Lower lobe of right lung (tissue), 2 donors: ENCODE measurements at regions not wholly inside any gene's neighbourhood (a gene's known extent, or its start where the extent isn't known, plus 50 kb on each side); places are given as distances from the start of the nearest gene placed in this dataset.
A peak's percentile ranks its signal among the peaks of the same experiment; 100 is the strongest.

ENCODE experiments used
- ATAC-seq, 2 donors: fragments of 200-7000 bp; cut with Tn5 transposase; one replicate each; pipeline ENCODE4 v1.9.1; 2020 to 2022; ENCODE audit warnings: mild to moderate bottlenecking in 2 of 2, moderate library complexity in 2 of 2
- DNase-seq: peaks from one replicate; pipeline ENCODE4 v3.0.0-alpha.2; 2020
- H3K27ac ChIP-seq: fragments of 200-600 bp; one replicate; pipeline ENCODE4 v1.8.0; 2022
- H3K27me3 ChIP-seq: fragments of 200-600 bp; one replicate; pipeline ENCODE4 v1.8.0; 2022; ENCODE audit warnings: low read depth
- H3K36me3 ChIP-seq: fragments of 200-600 bp; one replicate; pipeline ENCODE4 v1.8.0; 2022; ENCODE audit warnings: mild to moderate bottlenecking
- H3K4me1 ChIP-seq: fragments of 200-600 bp; one replicate; pipeline ENCODE4 v1.8.0; 2022
- H3K4me3 ChIP-seq: fragments of 200-600 bp; one replicate; pipeline ENCODE4 v1.8.0; 2022; ENCODE audit warnings: mild to moderate bottlenecking
- H3K9me3 ChIP-seq: fragments of 200-600 bp; one replicate; pipeline ENCODE4 v1.8.0; 2022
- intact Hi-C: fragments of 100-400 bp; cut with DNase I; formaldehyde crosslinking; loops from one replicate; pipeline ENCODE4 v1.11.0; 2022
- TF ChIP-seq, protein P1 (sequence below): fragments of 200-600 bp; IDR thresholded peaks from one replicate; pipeline ENCODE4 v1.8.0; 2022; ENCODE audit warnings: antibody characterized with exemption, mild to moderate bottlenecking
- donor health status: DM: no; HTN: yes; CAD: no; lungs with severe emphysema.

DNA sequence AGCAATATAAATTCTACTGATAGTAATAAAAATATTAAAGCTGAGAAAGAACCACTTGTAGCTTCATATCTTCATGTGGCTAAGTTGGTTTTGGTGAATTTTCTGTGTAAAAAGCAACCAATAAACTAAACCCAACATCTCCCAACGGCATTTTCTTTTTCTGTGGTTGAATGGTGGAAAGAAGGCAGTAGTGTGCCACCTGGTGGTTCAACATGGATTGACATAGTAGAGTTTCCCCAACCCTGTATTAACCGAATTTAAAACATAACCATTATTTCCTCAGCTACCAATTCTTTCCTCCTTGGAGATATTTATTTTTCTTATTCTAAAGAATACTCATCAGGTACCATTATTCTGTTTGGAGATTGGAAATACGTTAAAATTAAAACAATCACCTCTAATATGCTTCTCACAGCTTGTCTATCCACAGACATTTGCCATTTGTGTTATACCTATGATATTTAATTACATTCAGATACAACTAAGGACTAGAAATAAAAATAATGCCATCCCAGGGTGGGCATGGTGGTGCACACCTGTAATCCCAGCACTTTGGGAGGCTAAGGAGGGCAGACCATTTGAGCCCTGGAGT is 117.1 kb upstream of the EEF1E1 start:
- ATAC-seq = peak; percentile 64 to 85
- no peak overlapping the region for H3K4me3 ChIP-seq
- intact Hi-C loops = no loop called here

DNA sequence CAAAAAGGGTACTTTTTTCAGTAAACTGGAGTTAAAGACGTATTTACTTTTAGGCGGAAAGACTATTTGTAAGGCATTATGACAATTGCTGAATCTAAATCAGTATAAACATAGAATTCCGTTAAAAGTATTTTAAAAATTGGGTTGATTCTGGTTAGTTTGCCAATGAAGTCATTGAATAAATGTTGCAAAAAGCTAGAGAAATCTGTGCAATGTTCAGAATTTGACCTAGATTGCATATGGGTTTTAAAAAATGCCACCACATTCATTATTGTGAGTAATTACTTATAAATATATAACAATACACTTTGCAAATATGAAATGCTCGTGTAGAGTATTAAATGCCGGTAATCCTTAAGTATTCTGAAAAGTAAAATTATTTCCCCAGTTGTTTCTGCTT is 116.5 kb upstream of the EEF1E1 start:
- no peak overlapping the region for H3K27ac ChIP-seq
- no peak for DNase-seq
- no peaks in the 10 kb centered on the region for H3K36me3 ChIP-seq
- intact Hi-C loops = no loop called here
- no peak for ATAC-seq
- H3K4me1 ChIP-seq = no peaks in the 10 kb centered on the region
- no peak overlapping the region for H3K4me3 ChIP-seq
- TF ChIP-seq, protein P1, sequence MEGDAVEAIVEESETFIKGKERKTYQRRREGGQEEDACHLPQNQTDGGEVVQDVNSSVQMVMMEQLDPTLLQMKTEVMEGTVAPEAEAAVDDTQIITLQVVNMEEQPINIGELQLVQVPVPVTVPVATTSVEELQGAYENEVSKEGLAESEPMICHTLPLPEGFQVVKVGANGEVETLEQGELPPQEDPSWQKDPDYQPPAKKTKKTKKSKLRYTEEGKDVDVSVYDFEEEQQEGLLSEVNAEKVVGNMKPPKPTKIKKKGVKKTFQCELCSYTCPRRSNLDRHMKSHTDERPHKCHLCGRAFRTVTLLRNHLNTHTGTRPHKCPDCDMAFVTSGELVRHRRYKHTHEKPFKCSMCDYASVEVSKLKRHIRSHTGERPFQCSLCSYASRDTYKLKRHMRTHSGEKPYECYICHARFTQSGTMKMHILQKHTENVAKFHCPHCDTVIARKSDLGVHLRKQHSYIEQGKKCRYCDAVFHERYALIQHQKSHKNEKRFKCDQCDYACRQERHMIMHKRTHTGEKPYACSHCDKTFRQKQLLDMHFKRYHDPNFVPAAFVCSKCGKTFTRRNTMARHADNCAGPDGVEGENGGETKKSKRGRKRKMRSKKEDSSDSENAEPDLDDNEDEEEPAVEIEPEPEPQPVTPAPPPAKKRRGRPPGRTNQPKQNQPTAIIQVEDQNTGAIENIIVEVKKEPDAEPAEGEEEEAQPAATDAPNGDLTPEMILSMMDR = no peak
- no peaks in the 10 kb centered on the region for H3K27me3 ChIP-seq
- H3K9me3 ChIP-seq = no peaks in the 10 kb centered on the region

More for the DNA sequence above, 117.1 kb upstream of the EEF1E1 start:
- Histone ChIP-seq H3K4me1 (no peaks in the 10 kb centered on the region), H3K9me3 (no peaks in the 10 kb centered on the region), H3K27ac (no peak overlapping the region), H3K36me3 (no peaks in the 10 kb centered on the region), H3K27me3 (no peaks in the 10 kb centered on the region)
- TF ChIP-seq, protein P1 = peak; percentile 80
- no peak for DNase-seq

DNA sequence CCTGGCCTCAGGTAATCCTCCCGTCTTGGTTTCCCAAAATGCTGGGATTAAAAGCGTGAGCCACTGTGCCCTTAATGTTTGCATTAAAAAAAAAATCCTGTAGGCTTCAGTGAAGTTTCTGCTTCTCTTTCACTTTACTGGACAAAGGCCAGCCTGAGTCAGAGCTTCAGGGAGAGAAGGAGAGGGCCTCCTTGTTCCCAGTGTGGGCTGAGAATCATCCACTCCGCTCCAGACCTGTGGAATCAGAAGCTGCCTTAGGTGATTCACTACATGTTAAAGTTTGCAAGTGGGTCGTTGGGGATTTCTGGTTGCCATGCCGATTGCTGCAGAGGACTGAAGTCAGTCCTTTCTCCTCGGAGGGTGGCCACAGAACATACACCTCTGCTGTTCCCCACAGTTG is 113.3 kb upstream of the EEF1E1 start:
- intact Hi-C loops = no loop called here
- Histone ChIP-seq H3K4me3 (no peak overlapping the region), H3K9me3 (no peaks in the 10 kb centered on the region), H3K4me1 (no peaks in the 10 kb centered on the region), H3K27me3 (no peaks in the 10 kb centered on the region), H3K36me3 (no peaks in the 10 kb centered on the region), H3K27ac (no peak overlapping the region)
- TF ChIP-seq, protein P1 = no peak
- no peak for DNase-seq
- ATAC-seq = peak in 1 of 2 donors; percentile 31

DNA sequence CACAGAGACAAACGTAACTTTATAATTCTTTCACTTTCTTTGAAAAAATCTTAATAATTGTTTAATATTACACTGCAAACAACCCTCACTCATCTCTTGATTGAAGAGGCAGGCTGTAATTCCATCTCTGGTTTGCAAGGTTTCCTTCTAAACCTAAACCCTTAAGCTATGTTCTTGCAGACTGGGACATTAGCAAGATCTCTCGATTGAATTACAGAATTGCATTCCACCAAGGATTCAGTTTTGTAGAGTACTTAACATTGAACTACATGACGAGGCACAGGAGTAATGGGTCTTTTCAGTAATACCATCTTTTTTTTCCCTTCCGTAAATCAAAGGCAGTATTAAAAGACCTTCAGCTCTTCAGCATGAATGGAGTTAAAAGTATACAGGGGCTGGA is 111.6 kb upstream of the EEF1E1 start:
- intact Hi-C loops = no loop called here
- ATAC-seq = no peak
- no peak for DNase-seq
- TF ChIP-seq, protein P1 = no peak
- no peaks in the 10 kb centered on the region for H3K9me3 ChIP-seq
- no peaks in the 10 kb centered on the region for H3K4me1 ChIP-seq
- H3K36me3 ChIP-seq = no peaks in the 10 kb centered on the region
- no peak overlapping the region for H3K27ac ChIP-seq
- H3K4me3 ChIP-seq = no peak overlapping the region
- H3K27me3 ChIP-seq = no peaks in the 10 kb centered on the region

DNA sequence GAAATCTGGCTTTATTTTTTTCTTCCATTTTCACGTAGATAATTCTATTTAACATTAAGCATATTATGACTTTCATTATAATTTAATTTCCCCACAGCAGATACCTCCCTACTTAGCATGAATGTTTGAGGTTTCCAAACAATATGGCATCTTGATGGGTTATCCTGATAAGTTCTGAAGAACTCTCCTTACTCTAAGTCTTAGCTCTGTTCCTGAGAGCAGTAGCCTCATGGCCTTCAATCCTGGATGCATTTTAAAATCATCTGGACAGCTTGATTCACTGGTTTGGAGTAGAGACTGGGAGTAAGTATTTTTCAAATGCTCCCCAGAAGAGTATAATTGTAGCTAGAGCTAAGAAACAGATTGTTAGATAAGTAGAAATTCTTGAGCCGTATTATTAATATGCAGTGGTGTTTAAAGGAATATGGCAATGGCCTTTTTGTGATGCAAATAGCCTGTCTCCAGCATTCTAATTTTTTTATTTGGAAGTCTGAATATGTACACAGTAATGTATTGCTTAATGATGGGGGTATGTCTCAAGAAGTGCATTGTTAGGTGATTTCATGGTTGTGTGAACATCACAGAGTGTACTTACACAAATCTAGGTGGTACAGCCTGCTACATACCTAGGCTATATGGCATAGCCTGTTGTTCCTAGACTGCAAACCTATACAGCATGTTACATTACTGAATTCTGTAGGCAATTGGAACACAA is 110.5 kb upstream of the EEF1E1 start:
- no peak overlapping the region for H3K27ac ChIP-seq
- no peak for DNase-seq
- H3K4me1 ChIP-seq = no peaks in the 10 kb centered on the region
- no peak overlapping the region for H3K4me3 ChIP-seq
- no peak for ATAC-seq
- TF ChIP-seq, protein P1 = no peak
- H3K36me3 ChIP-seq = no peaks in the 10 kb centered on the region
- H3K27me3 ChIP-seq = no peaks in the 10 kb centered on the region
- intact Hi-C loops = no loop called here
- no peaks in the 10 kb centered on the region for H3K9me3 ChIP-seq
